Astrocyte of the hippocampus (primary cell): ENCODE measurements at regions not wholly inside any gene's neighbourhood (a gene's known extent, or its start where the extent isn't known, plus 50 kb on each side); places are given as distances from the start of the nearest gene placed in this dataset.
A peak's percentile ranks its signal among the peaks of the same experiment; 100 is the strongest.
"Not testable (repeated sequence)": the region's sequence is repeated elsewhere in the genome, so short reads cannot be mapped to it uniquely, and the experiment has no call there.

Experiments
- DNase-seq: peaks from one replicate; pipeline ENCODE4 v3.0.0; 2011; ENCODE audit warnings: low read depth, low spot score

GRCh38 chr6:4380881-4381281 lies 245.5 kb upstream of the ECI2 start:
- DNase-seq = no peak

GRCh38 chr6:4379958-4380357 lies 244.6 kb upstream of the ECI2 start:
- DNase-seq = no peak

DNA sequence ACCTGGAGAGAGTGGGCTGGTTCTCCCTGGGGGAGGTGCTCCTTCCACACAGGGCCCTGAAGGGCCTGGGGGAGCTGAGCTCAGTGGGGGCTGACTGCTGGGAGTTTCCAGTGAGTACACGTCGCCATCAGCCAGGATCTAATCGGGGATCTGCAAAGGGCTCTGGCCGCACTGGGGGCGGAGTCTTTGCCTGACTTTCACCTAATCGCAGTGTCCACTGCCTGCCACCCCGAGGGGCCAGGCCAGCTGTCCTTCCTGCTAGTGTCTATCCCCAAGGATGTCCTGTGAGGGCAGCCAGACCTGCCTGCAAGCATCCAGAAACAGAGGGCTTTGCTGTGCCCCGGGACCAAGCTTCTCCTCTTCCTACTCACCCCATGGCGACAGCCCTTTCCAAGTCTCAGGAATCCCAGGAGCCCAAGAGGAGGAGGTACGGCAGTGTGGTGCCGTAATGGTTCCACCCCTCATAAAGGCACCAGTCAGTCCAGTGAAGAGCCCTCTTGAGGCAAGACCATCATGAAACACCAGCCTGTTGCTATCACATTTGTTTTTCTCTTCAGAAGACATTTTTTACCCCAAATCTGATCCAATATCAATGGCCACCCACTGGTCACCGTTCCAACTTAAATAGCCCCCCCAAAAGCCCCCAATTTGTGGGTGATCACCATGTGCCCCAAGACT lies 243.1 kb upstream of the ECI2 start:
- no peak for DNase-seq

DNA sequence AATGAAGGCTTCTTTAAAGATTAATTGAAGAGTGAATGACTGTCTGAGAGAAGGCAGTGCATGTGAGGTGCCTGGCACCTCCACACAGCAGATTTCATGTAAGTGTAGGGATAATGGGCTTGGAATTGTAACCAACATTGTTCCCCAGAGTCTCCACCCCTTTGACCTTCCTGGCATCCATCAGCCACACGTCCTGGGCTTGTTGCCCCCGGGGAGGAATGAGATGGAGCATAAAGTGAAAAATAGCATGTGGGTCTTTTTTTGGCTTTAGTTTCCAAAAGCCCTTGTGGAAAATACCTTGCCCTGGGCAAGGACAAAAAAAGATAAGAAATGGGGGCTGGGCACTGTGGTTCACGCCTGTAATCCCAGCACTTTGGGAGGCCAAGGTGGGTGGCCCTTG lies 242.2 kb upstream of the ECI2 start:
- DNase-seq = no peak

- DNase-seq = no peak
These were observed 238.8 kb upstream of the ECI2 start for GRCh38 chr6:4374216-4374615.

DNA sequence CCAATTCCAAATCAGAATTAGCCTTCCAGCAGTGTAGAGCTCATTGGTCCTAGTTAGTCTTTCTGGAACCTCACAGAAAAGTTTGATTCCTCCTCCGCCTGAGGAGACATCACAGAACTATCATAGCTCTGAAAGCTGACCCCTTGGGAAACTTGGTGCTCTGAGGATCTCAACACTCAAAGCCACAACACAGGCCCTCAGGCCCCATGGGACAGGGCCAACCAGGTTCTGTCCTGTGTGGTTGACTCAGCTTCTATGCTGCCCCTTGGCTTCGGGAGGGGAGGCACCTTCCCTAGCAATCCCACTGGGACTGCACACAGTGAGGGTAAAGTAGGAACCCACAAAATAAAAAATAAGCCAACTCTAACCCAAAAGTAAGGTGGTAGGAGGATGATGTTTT lies 237.5 kb upstream of the ECI2 start:
- no peak for DNase-seq

GRCh38 chr6:4371207-4371921 lies 236.0 kb upstream of the ECI2 start:
- no peak for DNase-seq

DNA sequence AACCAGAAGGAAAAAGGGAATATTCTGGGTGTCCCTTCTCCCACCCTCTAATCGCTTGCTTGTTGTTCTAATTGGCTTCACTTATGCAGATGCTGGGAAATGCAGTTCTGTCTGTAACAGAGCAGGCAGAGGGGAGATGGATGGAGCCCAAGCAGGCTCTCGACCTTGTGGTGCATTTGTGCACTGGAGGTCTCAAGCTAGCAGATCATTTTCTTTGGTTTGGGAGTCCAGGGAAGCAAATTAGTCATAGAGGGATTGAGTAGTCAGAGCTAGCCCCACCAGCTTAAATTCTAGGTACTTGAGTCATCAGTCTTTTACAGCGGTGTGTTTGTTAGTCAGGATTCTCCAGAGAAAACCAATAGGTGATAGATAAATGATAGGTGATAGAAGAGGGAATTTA lies 234.7 kb upstream of the ECI2 start:
- DNase-seq = peak; percentile 81

GRCh38 chr6:4369616-4370015 lies 234.2 kb upstream of the ECI2 start:
- peak; percentile 39 for DNase-seq

- DNase-seq = no peak
These were observed 233.3 kb upstream of the ECI2 start for GRCh38 chr6:4368649-4369048.

GRCh38 chr6:4367643-4368042 lies 232.3 kb upstream of the ECI2 start:
- no peak for DNase-seq

DNA sequence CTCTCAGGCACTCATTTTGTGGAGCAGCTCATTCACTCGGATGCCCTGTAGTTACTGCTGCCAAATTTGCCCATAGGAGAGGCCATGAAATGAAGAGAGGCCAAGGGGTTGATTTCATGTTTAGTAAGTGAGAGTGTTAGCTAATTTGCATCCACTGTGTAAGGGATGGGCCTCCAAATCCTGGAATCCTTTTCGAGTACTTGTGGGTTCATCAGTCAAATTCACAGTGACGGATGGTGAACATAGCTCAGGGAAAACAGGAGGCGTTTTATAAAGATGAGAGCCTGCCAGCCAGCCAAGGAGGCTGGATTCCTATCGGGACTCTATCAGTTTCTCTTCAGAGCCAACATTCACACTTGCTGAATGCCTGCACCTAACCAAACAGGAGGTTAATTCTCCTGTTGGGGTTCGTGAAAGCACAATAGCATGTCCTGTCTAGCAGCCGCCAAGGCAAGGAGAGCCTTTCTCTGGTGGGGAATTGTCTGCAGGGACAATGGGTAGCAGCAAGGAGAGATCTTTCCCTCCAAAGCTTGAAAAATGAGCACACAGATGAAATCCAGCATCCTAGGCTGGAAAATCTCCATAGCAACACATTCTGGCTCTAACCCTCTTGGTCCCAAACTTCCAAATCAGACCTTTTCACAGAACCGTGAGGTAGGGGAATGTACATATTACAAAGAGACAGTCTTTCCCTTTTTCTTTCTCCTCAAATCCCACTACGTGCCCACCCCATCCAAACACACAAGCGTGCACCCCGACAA lies 231.4 kb upstream of the ECI2 start:
- DNase-seq = peak; percentile 29

GRCh38 chr6:4365686-4366085 lies 230.3 kb upstream of the ECI2 start:
- DNase-seq = no peak

- no peak for DNase-seq
These were observed 229.3 kb upstream of the ECI2 start for GRCh38 chr6:4364711-4365110.

DNA sequence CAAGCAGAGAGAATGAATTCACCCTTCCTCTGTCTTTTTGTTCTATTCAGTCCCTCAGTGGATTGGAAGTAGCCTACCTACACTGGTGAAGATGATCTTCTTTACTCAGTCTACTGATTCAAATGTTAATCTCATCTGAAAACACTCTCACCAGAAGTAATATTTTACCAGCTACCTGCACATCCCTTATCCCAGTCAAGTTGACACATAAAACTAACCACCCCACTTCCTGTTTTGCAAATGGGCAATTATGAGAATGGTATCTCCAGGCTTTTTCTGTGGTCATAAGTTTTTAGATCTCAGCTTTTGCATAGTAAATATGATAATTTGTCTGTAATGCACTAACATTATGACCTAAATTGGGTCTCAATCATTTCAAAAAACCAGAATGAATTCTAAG lies 228.8 kb upstream of the ECI2 start:
- DNase-seq = no peak

GRCh38 chr6:4363656-4364055 lies 228.3 kb upstream of the ECI2 start:
- DNase-seq = no peak

DNA sequence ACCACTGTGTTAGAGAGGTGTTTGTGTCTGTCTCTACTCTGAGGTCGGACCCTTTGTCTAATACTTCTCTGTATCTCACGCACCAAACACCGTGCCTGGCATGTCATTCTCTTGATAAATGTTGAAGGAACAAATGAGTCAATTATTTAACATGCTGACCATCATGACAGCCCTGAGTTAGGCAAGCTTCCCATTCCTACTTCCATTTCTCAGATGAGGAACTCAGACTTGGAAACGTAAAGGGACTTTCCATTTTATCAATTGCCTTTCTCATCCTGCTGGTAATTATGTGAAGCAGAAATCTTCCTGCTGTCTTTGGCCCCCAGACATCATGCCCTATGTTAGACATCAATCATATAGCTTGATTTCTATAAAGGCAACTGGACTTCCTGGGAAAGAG lies 227.0 kb upstream of the ECI2 start:
- DNase-seq = no peak

- no peak for DNase-seq
These were observed 225.5 kb upstream of the ECI2 start for GRCh38 chr6:4360920-4361319.

DNA sequence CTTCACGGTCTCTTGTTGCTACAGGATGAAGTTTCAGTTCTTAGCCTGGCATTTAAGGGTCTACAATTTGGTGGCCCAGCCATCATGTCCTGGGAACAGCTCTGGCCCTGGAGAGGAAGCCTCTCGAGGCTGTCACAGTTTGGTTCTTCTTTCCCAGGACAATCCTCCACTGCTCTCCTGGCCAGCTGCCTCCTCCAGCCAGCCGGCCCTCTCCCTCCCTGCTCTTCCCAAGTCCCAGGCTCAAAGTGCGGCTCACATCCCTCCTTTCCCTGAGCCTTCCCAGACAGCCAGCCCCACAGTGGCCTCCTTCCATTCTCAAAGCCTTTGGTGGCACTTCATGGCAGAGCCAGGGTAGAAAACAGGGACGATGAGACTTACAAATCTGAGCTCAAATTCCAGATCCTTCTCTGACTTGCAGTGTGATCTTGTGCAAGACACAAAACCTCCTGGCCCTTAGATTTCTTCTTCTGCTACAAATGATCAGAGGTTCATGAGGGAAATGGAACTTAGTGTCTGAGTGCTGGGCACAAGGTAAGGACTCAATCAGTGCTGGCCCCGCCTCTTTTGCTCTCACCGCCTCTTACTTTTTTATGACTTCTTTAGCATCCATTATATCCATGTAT lies 223.8 kb upstream of the ECI2 start:
- no peak for DNase-seq

DNA sequence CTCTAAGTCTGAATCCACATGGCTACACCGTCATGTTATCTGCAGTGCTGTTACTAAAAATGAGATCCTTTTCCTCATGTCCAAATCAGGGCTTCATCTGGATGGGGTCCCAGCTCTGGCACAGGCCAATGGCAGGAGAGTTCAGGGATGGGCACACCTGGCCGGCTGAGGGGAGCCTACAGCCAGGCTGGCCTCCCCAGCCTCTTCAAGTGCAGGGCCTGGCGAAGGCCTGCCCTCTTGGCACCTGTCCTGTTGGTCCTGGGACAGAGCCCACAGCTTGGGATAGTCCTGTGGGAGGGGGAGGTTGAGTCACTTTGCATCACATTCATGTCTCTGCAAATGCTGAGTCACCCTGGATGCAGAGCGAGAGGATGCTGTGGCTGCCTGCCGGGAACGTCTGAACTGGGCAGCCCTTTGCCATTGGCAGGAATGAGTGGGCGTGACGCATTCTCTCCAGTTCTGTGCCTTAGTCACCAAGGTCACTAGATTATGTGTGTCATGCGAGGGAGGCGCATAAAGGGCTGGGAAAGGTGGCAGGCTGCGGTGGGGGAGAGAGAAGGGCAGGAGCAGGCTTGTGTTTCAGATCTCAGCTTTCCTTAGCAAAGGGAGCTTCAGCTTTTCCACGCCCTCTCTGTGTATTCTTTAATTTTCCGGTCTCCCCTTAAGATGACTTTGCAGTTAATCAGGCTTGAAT lies 223.2 kb upstream of the ECI2 start:
- peak; percentile 99 for DNase-seq

DNA sequence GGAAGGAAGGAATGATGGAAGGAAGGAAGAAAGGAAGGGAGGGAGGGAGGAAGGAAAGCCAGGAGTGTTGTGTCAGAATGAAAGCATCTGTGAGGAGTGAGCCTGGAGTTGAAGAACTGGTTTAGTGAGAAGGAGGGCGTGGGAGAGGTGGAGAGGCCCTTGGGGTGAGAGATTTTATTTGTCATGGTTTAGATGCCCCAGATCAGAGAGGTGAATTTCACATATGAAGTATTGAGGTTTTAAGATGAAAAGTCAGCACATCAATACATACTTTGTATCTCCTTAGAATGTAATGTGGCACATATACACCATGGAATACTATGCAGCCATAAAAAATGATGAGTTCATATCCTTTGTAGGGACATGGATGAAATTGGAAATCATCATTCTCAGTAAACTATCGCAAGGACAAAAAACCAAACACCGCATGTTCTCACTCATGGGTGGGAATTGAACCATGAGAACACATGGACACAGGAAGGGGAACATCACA lies 222.3 kb upstream of the ECI2 start:
- not testable (repeated sequence) for DNase-seq
